ENCODE measurements at regions not wholly inside any gene's neighbourhood (a gene's known extent, or its start where the extent isn't known, plus 50 kb on each side); places are given as distances from the start of the nearest gene placed in this dataset.

DNA sequence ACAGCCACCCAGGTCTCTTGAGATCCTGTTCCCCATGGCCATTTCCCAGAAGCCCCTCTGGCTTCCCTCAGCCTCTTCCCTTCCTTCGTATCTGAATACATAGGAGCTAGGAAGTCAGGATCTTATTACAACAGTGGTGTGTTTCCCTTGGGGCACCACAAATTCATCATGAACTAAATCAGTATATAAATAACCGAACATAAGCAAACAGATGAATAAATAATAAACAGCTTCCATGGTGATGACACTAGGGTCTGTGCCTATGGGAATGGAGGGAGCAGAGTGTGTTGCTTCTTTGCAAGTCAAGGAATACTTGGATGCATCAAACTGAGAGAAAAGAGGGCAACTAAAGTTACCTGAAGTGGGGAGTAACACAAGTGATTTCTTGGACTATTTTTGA, 527.6 kb downstream of the LMO7 start:
- Mint-ChIP-seq H3K4me3 (no peak overlapping the region), H3K27me3 (ENCODE audit: low read depth) (no peaks in the 10 kb centered on the region), H3K9me3 (no peaks in the 10 kb centered on the region), H3K36me3 (ENCODE audit: low read depth) (no peaks in the 10 kb centered on the region), H3K27ac (no peak overlapping the region), H3K4me1 (ENCODE audit: low read depth) (no peaks in the 10 kb centered on the region)
- no peak for DNase-seq (ENCODE audit: low spot score)

DNA sequence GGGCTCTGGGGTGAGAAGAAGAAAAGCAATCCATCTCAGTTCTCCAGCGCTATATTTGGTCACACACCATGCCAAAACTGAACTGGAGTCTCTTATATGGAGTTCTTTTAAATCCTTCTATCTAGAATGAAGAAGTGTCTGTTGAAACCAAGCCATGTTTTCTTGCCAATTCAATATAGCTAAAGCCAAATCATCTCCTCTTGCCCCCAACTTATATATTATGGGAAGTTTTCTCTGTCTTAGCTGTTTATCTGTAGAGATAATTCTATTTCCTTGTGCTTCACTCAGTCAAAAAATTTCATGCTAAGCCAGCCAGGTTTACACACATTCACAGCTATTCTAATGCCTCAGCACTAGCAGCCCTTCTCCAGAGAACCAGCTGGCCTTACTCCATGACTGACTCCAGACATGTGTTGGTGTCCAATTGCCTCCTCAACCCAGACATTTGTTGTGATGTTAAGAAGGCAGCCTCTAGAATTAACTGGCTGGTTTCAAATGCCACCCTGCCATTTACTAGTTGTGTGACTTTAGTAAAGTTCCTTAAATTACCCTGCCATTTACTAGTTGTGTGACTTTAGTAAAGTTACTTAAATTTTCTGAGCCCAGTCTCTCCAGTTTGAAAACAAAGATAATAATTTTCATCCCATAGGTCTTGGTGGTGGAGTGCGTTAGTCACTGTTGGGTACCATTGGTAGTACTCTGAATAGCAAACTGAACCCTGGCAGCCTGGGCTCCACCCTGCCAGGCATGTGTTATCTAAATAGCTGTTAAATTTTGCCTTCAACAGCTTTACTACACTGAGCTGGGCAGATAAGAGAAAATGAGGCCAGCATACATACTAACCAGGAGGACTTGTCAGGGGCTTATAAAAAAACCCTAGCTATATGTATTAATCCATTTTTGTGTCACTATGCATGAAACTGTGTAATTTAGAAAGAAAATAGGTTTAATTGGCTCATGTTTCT, 525.1 kb downstream of the LMO7 start:
- Mint-ChIP-seq H3K9me3 (no peaks in the 10 kb centered on the region), H3K4me3 (no peak overlapping the region), H3K27me3 (ENCODE audit: low read depth) (no peaks in the 10 kb centered on the region), H3K27ac (no peak overlapping the region), H3K4me1 (ENCODE audit: low read depth) (no peaks in the 10 kb centered on the region), H3K36me3 (ENCODE audit: low read depth) (no peaks in the 10 kb centered on the region)
- DNase-seq (ENCODE audit: low spot score), result no peak

DNA sequence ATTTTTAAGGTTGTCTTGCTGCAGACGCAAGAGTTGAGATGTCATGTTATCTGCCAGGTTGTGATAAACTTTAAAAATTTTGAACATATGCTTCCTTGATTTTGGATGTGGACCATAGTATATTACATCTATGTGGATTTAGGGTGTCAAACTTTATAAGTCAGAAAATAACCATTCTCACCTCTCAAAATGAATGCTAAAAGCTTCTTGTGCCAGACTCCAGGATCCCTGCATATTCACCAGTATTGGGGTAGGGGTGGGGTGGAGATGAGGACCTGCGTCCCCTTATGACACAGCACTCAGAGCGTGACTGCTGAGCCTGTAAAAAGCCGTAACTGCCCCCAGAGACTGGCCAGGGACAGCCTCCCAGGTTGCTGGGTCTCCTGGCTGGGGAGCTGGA, 524.4 kb downstream of the LMO7 start:
- Mint-ChIP-seq H3K36me3 (ENCODE audit: low read depth) (no peaks in the 10 kb centered on the region), H3K9me3 (no peaks in the 10 kb centered on the region), H3K4me1 (ENCODE audit: low read depth) (no peaks in the 10 kb centered on the region), H3K27me3 (ENCODE audit: low read depth) (no peaks in the 10 kb centered on the region), H3K4me3 (no peak overlapping the region), H3K27ac (no peak overlapping the region)
- no peak for DNase-seq (ENCODE audit: low spot score)

DNA sequence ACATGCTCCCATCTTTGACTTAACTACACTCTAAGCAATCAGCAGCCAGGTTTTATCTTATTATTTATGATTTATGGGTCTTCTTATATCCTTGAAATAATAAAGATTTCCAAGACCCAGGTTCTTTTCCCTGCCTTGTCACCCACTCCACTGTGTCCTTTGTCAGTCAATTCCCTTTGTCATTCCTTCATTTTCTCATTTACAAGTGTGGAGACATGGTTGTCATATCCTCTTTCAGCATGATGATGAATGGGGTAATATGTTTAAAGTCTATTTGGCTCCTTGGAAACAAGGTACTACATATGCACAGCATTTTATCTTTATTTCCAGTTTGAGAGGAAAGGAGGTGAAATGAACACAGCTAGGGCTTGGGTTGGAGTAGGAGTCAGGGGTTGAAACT, 521.8 kb downstream of the LMO7 start:
- no peaks in the 10 kb centered on the region for H3K27me3 Mint-ChIP-seq (ENCODE audit: low read depth)
- no peaks in the 10 kb centered on the region for H3K36me3 Mint-ChIP-seq (ENCODE audit: low read depth)
- H3K9me3 Mint-ChIP-seq, result no peaks in the 10 kb centered on the region

DNA sequence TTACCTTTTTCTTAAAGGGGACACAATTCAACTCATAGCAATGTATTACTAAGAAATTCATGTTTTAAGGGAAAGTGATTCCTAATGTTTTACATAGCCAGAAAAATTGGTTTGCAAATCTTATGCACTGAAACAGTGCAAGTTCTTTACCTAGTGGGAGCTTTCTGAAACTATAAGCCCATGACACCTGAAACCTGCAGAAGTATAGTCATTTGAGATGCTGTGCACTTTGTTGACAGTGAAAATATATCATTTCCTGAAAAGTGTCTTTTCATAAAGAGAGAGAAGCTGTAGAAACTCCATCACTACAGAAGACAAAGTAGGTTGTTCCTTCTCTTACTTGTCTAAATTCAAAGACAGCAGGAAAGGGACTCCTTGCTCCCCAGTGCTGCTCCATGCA, 517.1 kb downstream of the LMO7 start:
- no peaks in the 10 kb centered on the region for H3K27me3 Mint-ChIP-seq (ENCODE audit: low read depth)
- H3K36me3 Mint-ChIP-seq (ENCODE audit: low read depth), result no peaks in the 10 kb centered on the region
- H3K27ac Mint-ChIP-seq, result no peak overlapping the region
- no peak for DNase-seq (ENCODE audit: low spot score)
- no peaks in the 10 kb centered on the region for H3K9me3 Mint-ChIP-seq
- no peak overlapping the region for H3K4me3 Mint-ChIP-seq
- H3K4me1 Mint-ChIP-seq (ENCODE audit: low read depth), result no peaks in the 10 kb centered on the region

More for the DNA sequence above, 521.8 kb downstream of the LMO7 start:
- Mint-ChIP-seq H3K27ac (no peak overlapping the region), H3K4me3 (no peak overlapping the region), H3K4me1 (ENCODE audit: low read depth) (no peaks in the 10 kb centered on the region)
- DNase-seq (ENCODE audit: low spot score), result no peak

DNA sequence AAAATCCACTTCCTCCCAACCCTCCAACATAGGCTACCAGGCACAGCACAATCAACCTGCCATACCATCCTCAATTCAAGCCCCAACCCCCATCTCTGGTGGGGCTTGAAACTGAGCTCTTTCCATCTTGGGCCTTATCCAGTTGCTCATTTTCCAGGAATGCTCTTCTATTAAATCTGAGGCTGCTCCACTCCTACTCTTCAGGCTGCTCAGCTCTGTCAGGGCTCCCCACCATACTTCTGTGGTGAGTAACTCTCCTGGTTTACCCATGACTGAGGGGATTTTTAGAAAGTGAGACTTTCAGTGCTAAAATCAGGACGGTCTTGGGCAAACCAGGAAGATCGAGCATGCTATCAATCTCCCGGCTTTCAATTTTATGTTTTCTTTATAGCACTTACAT, 512.8 kb downstream of the LMO7 start:
- Mint-ChIP-seq H3K36me3 (ENCODE audit: low read depth) (no peaks in the 10 kb centered on the region), H3K9me3 (no peaks in the 10 kb centered on the region), H3K4me3 (no peak overlapping the region), H3K27me3 (ENCODE audit: low read depth) (no peaks in the 10 kb centered on the region), H3K4me1 (ENCODE audit: low read depth) (no peaks in the 10 kb centered on the region), H3K27ac (no peak overlapping the region)
- DNase-seq (ENCODE audit: low spot score), result no peak

DNA sequence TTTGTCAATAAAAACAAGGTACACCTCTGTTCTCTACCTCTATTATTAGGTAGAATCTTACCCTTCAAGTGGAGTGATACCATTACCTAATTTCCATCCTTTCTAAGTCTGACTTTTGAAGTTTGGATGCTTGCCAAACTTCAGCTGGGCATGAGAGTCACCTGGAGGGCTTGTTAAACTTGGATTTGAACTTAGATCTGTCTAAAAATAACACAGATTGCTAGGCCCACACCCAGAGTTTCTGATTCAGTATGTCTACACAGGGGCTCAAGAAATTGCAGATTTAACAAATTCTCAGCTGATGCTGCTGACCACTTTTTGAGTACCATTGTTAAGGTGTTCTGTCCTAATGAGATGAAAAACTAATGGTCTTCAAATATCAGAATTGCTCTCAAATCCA, 512.2 kb downstream of the LMO7 start:
- H3K36me3 Mint-ChIP-seq (ENCODE audit: low read depth), result no peaks in the 10 kb centered on the region
- DNase-seq (ENCODE audit: low spot score), result no peak
- H3K27me3 Mint-ChIP-seq (ENCODE audit: low read depth), result no peaks in the 10 kb centered on the region
- no peak overlapping the region for H3K27ac Mint-ChIP-seq
- no peaks in the 10 kb centered on the region for H3K9me3 Mint-ChIP-seq
- H3K4me1 Mint-ChIP-seq (ENCODE audit: low read depth), result no peaks in the 10 kb centered on the region
- H3K4me3 Mint-ChIP-seq, result no peak overlapping the region

DNA sequence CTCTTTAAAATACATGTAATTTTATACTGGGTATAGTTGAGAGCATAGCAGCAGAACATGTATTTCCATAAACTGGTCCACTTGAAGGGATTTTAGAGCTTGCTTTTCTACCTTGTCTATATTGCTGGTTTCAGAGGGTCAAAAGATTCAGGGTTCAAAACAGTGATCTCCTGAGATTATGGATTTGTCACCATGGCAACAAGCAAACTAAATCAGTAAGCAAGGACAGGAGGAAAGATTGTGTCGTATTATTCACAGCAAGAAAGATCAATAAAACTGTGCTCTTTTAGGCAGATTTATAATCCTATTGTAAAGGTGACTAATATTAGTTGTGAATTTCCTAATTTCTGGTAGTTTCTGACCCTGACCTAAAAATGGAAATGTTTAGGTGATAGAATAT, 496.4 kb downstream of the LMO7 start:
- H3K4me1 Mint-ChIP-seq (ENCODE audit: low read depth), result no peaks in the 10 kb centered on the region
- H3K27me3 Mint-ChIP-seq (ENCODE audit: low read depth), result no peaks in the 10 kb centered on the region
- no peak overlapping the region for H3K4me3 Mint-ChIP-seq
- no peaks in the 10 kb centered on the region for H3K9me3 Mint-ChIP-seq
- H3K36me3 Mint-ChIP-seq (ENCODE audit: low read depth), result no peaks in the 10 kb centered on the region
- DNase-seq (ENCODE audit: low spot score), result no peak
- H3K27ac Mint-ChIP-seq, result no peak overlapping the region

DNA sequence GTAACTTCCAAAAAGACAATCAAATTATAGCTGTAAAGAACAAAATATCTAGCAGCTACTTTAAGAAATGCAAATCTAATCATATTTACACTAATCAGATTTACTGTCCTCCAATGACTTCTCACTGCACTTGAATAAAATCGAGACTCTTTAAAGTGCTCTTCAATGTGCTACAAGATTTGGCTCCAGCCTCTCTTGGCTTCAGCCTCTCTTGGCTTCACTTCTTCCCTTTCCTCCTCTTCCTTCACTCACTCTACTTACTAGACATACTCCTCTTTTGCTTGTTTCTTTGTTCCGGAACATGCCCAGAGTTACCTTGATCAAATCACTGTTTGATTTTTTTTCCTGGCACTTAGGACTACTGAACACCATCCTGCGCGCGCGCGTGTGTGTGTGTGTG, 495.4 kb downstream of the LMO7 start:
- H3K27me3 Mint-ChIP-seq (ENCODE audit: low read depth), result no peaks in the 10 kb centered on the region
- H3K36me3 Mint-ChIP-seq (ENCODE audit: low read depth), result no peaks in the 10 kb centered on the region
- no peaks in the 10 kb centered on the region for H3K9me3 Mint-ChIP-seq
- H3K4me3 Mint-ChIP-seq, result no peak overlapping the region
- no peak overlapping the region for H3K27ac Mint-ChIP-seq
- no peaks in the 10 kb centered on the region for H3K4me1 Mint-ChIP-seq (ENCODE audit: low read depth)
- DNase-seq (ENCODE audit: low spot score), result no peak

DNA sequence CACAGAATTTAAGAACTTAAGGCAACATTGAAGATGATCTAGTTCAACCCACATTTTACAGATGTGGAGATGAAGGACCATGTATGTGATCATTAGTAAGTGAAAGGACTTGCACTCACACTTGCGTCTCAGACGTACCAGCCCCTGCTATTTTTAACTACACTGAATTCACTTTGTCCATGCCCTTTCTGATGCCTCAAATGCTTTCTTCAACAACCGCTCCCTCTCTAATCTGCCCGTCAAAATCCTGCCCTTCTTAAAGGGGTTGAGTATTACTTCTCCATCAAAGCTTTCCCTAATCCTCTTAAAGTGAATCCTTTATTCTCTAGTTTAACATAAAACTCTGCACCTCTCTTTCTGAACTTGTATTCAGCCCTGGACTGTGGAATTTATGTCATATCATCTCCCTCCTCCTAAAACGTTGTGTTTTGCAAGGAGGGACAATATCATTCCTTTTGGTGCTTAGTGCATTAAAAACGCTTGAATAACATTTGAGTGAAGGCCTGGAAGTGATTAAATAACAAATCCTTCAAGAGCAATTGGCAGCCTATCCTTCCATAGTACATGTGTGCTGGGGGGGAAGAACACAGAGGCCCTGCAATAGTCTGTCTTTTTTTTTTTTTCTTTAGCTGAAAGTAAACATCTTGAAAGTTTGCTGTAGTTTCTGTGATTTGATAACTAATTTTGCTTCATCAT, 493.3 kb downstream of the LMO7 start:
- no peaks in the 10 kb centered on the region for H3K27me3 Mint-ChIP-seq (ENCODE audit: low read depth)
- H3K9me3 Mint-ChIP-seq, result no peaks in the 10 kb centered on the region
- no peak overlapping the region for H3K27ac Mint-ChIP-seq
- H3K4me3 Mint-ChIP-seq, result no peak overlapping the region
- H3K4me1 Mint-ChIP-seq (ENCODE audit: low read depth), result no peaks in the 10 kb centered on the region
- H3K36me3 Mint-ChIP-seq (ENCODE audit: low read depth), result no peaks in the 10 kb centered on the region
- no peak for DNase-seq (ENCODE audit: low spot score)

DNA sequence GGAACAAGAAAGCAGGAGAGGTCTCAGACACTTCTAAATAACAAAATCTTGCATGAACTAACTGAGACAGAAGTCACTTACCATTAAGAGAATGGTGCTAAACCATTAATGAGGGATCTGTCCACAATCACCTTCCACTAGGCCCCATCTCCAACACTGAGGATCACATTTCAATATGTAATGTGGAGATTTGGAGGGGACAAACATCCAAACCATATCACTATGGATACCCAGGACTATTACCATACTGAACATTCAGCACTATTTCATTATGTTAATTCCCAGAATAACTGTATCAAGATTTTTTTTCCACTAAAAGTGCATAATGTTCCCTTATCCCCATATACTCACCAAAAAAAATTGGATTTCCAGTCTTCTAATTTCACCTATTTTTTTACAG, 491.8 kb downstream of the LMO7 start:
- Mint-ChIP-seq H3K4me3 (no peak overlapping the region), H3K27me3 (ENCODE audit: low read depth) (no peaks in the 10 kb centered on the region), H3K9me3 (peaks cover 10% of the 10 kb centered on the region), H3K36me3 (ENCODE audit: low read depth) (no peaks in the 10 kb centered on the region), H3K4me1 (ENCODE audit: low read depth) (no peaks in the 10 kb centered on the region), H3K27ac (no peak overlapping the region)
- no peak for DNase-seq (ENCODE audit: low spot score)

DNA sequence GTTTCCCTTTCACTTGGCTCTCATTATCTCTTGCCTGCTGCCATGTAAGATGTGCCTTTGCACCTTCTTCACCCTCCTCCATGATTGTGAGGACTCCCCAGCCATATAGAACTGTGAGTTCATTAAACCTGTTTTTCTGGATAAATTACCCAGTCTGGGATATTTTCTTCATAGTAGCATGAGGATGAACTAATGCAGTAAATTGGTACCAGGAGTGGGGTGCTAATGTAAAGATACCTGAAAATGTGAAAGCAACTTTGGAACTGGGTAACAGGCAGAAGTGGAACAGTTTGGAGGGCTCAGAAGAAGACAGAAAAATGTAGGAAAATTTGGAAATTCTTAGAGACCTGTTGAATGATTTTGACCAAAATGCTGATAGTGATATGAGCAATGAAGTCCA, 487.4 kb downstream of the LMO7 start:
- no peaks in the 10 kb centered on the region for H3K4me1 Mint-ChIP-seq (ENCODE audit: low read depth)
- no peak for DNase-seq (ENCODE audit: low spot score)
- H3K9me3 Mint-ChIP-seq, result peaks cover 23% of the 10 kb centered on the region
- no peak overlapping the region for H3K4me3 Mint-ChIP-seq
- H3K27me3 Mint-ChIP-seq (ENCODE audit: low read depth), result no peaks in the 10 kb centered on the region
- no peak overlapping the region for H3K27ac Mint-ChIP-seq
- H3K36me3 Mint-ChIP-seq (ENCODE audit: low read depth), result no peaks in the 10 kb centered on the region

DNA sequence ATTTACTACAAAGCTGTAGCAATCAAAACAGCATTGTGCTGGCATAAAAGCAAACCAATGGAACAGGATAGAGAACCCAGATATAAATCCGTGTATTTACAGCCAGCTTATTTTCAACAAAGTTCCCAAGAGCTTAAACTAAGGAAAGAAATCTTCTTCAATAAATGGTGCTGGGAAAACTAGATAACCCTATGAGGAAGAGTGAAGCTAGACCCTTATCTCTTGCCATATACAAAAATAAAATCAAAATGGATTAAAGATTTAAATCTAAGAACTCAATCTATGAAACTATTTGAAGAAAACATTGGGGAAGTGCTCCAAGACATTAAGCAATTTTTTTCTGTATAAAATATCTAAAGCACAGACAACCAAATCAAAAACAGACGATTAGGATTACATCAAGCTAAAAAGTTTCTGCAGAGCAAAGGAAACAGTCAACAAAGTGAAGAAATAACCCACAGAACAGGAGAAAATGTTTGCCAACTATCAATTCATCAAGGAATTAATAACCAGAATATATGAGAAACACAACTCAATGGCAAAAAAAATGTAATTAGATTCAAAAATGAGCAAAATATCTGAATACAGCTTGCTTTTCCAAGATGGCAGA, 480.7 kb downstream of the LMO7 start:
- Mint-ChIP-seq H3K4me3 (no peak overlapping the region), H3K9me3 (peaks cover 4% of the 10 kb centered on the region), H3K36me3 (ENCODE audit: low read depth) (no peaks in the 10 kb centered on the region), H3K27me3 (ENCODE audit: low read depth) (no peaks in the 10 kb centered on the region), H3K27ac (no peak overlapping the region), H3K4me1 (ENCODE audit: low read depth) (no peaks in the 10 kb centered on the region)
- no peak for DNase-seq (ENCODE audit: low spot score)

DNA sequence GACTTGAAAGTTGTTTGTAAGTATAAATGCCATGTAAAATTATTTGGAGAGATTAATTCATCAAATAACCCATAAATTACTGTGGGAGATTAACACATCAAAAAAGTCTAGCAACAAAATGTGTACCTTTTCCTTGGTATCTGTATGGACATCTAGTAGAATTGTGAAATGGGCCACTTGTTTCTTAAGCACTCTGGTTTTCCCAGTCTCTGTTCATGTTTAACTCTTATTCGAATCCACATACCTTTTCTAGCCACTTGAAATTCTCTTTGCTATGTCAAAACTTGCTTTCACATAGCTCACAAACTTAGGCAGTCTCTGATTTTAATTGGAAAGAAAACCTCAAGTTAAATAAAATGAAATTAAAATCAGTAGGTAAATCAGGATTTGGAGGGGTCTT, 470.6 kb downstream of the LMO7 start:
- no peak for DNase-seq (ENCODE audit: low spot score)
- Mint-ChIP-seq H3K9me3 (peaks cover 4% of the 10 kb centered on the region), H3K4me1 (ENCODE audit: low read depth) (no peaks in the 10 kb centered on the region), H3K4me3 (no peak overlapping the region), H3K36me3 (ENCODE audit: low read depth) (no peaks in the 10 kb centered on the region), H3K27me3 (ENCODE audit: low read depth) (no peaks in the 10 kb centered on the region), H3K27ac (no peak overlapping the region)
